IMR-90 (cell line): ENCODE measurements at regions not wholly inside any gene's neighbourhood (a gene's known extent, or its start where the extent isn't known, plus 50 kb on each side); places are given as distances from the start of the nearest gene placed in this dataset.

Experiments
- ATAC-seq: fragments of 200-7000 bp; cut with Tn5 transposase; 2 replicates; pipeline ENCODE4 v1.9.1; 2020; ENCODE audit warnings: low read depth, mild to moderate bottlenecking, moderate library complexity
- BruUV-seq: library from RNA; stranded (reverse); fragments of 400-500 nt; replicated peaks from 2 replicates; lab custom pipeline; 2021; lab: Mats Ljungman, UMichigan
- CTCF ChIA-PET: fragments of 300-600 bp; formaldehyde crosslinking; extraction: SDS; loops from one replicate; lab custom pipeline; 2021; ENCODE audit warnings: antibody characterized with exemption; lab: Yijun Ruan, JAX
- POLR2A ChIA-PET: fragments of 300-600 bp; sonication (Branson Sonifier 250); formaldehyde crosslinking; loops from one replicate; lab custom pipeline; 2022; ENCODE audit warnings: antibody characterized with exemption; ENCODE audit not compliant: unreplicated experiment; lab: Charles Lee
- DNase-seq: peaks from one replicate; pipeline ENCODE4 v3.0.0; 2013
- H2AFZ ChIP-seq: replicated peaks from 2 replicates; pipeline ENCODE3; 2013; ENCODE audit warnings: low read length, mild to moderate bottlenecking; ENCODE audit not compliant: poor library complexity
- H2AK5ac ChIP-seq: 2 replicates; pipeline ENCODE4 v1.6.1; 2013; ENCODE audit warnings: low read depth, low read length, inconsistent platforms
- H2AK9ac ChIP-seq: replicated peaks from 2 replicates; pipeline ENCODE3; 2013; ENCODE audit warnings: mild to moderate bottlenecking, low read depth, low read length, moderate library complexity; ENCODE audit not compliant: poor library complexity
- H2BK120ac ChIP-seq: 2 replicates; pipeline ENCODE4 v1.6.1; 2013; ENCODE audit warnings: low read depth, low read length, inconsistent platforms
- H2BK15ac ChIP-seq: 3 replicates; pipeline ENCODE4 v1.6.1; 2013; ENCODE audit warnings: low read depth, low read length, inconsistent platforms
- H2BK20ac ChIP-seq: 2 replicates; pipeline ENCODE4 v1.6.1; 2013; ENCODE audit warnings: low read depth, mild to moderate bottlenecking, inconsistent platforms, low read length, moderate library complexity
- H2BK5ac ChIP-seq: 2 replicates; pipeline ENCODE4 v1.6.1; 2013; ENCODE audit warnings: mild to moderate bottlenecking, low read depth, low read length, inconsistent platforms; ENCODE audit not compliant: poor library complexity, severe bottlenecking
- H3K14ac ChIP-seq: replicated peaks from 2 replicates; pipeline ENCODE4 v1.6.1; 2013; ENCODE audit warnings: low read depth, low read length, inconsistent platforms
- H3K18ac ChIP-seq: 2 replicates; pipeline ENCODE4 v1.6.1; 2013; ENCODE audit warnings: low read depth, low read length, control low read depth
- H3K23ac ChIP-seq: 2 replicates; pipeline ENCODE4 v1.6.1; 2013; ENCODE audit warnings: low read depth, low read length, inconsistent platforms
- H3K27ac ChIP-seq: 2 replicates; pipeline ENCODE4 v1.5.1; 2013; ENCODE audit warnings: mild to moderate bottlenecking, control low read depth, low read length; ENCODE audit not compliant: insufficient read depth
- H3K27me3 ChIP-seq: 2 replicates; pipeline ENCODE4 v1.6.1; 2013; ENCODE audit warnings: low read length; ENCODE audit not compliant: control insufficient read depth, insufficient read depth
- H3K36me3 ChIP-seq: 2 replicates; pipeline ENCODE4 v1.6.1; 2013; ENCODE audit warnings: low read length, mixed read lengths; ENCODE audit not compliant: control insufficient read depth, insufficient read depth
- H3K4ac ChIP-seq: 2 replicates; pipeline ENCODE4 v1.6.1; 2013; ENCODE audit warnings: low read depth, low read length, inconsistent platforms
- H3K4me1 ChIP-seq: 2 replicates; pipeline ENCODE4 v1.6.1; 2013; ENCODE audit warnings: low read length, mixed read lengths; ENCODE audit not compliant: control insufficient read depth, insufficient read depth
- H3K4me2 ChIP-seq: 2 replicates; pipeline ENCODE4 v1.6.1; 2013; ENCODE audit warnings: low read depth, mild to moderate bottlenecking, control low read depth, low read length, moderate library complexity
- H3K4me3 ChIP-seq: 2 replicates; pipeline ENCODE4 v1.5.1; 2013; ENCODE audit warnings: low read depth, mild to moderate bottlenecking, control low read depth, low read length, moderate library complexity; ENCODE audit not compliant: insufficient read depth
- H3K56ac ChIP-seq: 2 replicates; pipeline ENCODE4 v1.6.1; 2013; ENCODE audit warnings: low read length, inconsistent platforms; ENCODE audit not compliant: insufficient read depth; ENCODE audit errors: extremely low read depth
- H3K79me1 ChIP-seq, 2 experiments: 2 replicates each; pipeline ENCODE4 v1.6.1; 2013; ENCODE audit warnings: low read length in 2 of 2, inconsistent platforms in 1 of 2, low read depth in 1 of 2
- H3K9ac ChIP-seq: 2 replicates; pipeline ENCODE4 v1.6.1; 2013; ENCODE audit warnings: low read depth, low read length, control low read depth
- H3K9me1 ChIP-seq: 2 replicates; pipeline ENCODE4 v1.6.1; 2013; ENCODE audit warnings: low read length, inconsistent platforms; ENCODE audit not compliant: insufficient read depth
- H3K9me3 ChIP-seq: 2 replicates; pipeline ENCODE4 v1.6.1; 2013; ENCODE audit warnings: low read length; ENCODE audit not compliant: control insufficient read depth, insufficient read depth
- H4K20me1 ChIP-seq: 2 replicates; pipeline ENCODE4 v1.6.1; 2013; ENCODE audit warnings: low read length, inconsistent platforms; ENCODE audit not compliant: insufficient read depth
- H4K5ac ChIP-seq: 2 replicates; pipeline ENCODE4 v1.6.1; 2013; ENCODE audit warnings: mild to moderate bottlenecking, low read depth, low read length, control low read depth
- H4K8ac ChIP-seq, 2 experiments: 2 replicates each; pipeline ENCODE4 v1.6.1; 2013; ENCODE audit warnings: low read depth in 2 of 2, low read length in 2 of 2, control low read depth in 1 of 2, inconsistent platforms in 1 of 2
- H4K91ac ChIP-seq: 2 replicates; pipeline ENCODE4 v1.6.1; 2013; ENCODE audit warnings: low read depth, low read length, inconsistent platforms; ENCODE audit not compliant: insufficient read depth
- CEBPB ChIP-seq: IDR thresholded peaks from 2 replicates; pipeline ENCODE4 v1.6.1; 2012; ENCODE audit warnings: low read depth, low read length, improper control_type of control experiment
- CTCF ChIP-seq: conservative IDR thresholded peaks from 2 replicates; pipeline ENCODE4 v1.5.1; 2012; ENCODE audit warnings: mild to moderate bottlenecking, low read depth, low read length, improper control_type of control experiment
- MAFK ChIP-seq: IDR thresholded peaks from 2 replicates; pipeline ENCODE4 v1.6.1; 2012; ENCODE audit warnings: low read depth, low read length, improper control_type of control experiment
- NFE2L2 ChIP-seq: fragments of 150-350 bp; IDR thresholded peaks from 2 replicates; pipeline ENCODE4 v1.6.1; 2016; ENCODE audit warnings: low read depth, mild to moderate bottlenecking, low read length
- RCOR1 ChIP-seq: IDR thresholded peaks from 2 replicates; pipeline ENCODE4 v1.6.1; 2012; ENCODE audit warnings: mild to moderate bottlenecking, low read length, improper control_type of control experiment; ENCODE audit not compliant: insufficient replicate concordance
- RFX5 ChIP-seq: IDR thresholded peaks from 2 replicates; pipeline ENCODE4 v1.8.0; 2012; ENCODE audit warnings: low read depth, mild to moderate bottlenecking, low read length, moderate library complexity
- SMC3 ChIP-seq: fragments of 150-350 bp; IDR thresholded peaks from 2 replicates; pipeline ENCODE4 v1.6.1; 2016; ENCODE audit warnings: low read depth, mild to moderate bottlenecking, antibody characterized with exemption, low read length, moderate library complexity
- dilution Hi-C: fragments of 300-500 bp; cut with HindIII; formaldehyde crosslinking; loops from one replicate; pipeline ENCODE4 v1.14.3; 2018; ENCODE audit warnings: low sequenced_read_pairs; ENCODE audit not compliant: unreplicated experiment
- in situ Hi-C: fragments of 300-500 bp; cut with MboI; formaldehyde crosslinking; loops from 3 replicates; pipeline ENCODE4 v1.14.3; 2019; ENCODE audit warnings: low sequenced_read_pairs, inconsistent platforms, mixed read lengths
- intact Hi-C: fragments of 100-400 bp; cut with micrococcal nuclease; formaldehyde crosslinking; loops from 2 replicates; pipeline ENCODE4 v1.10.0; 2022

GRCh38 chr14:40847480-40847879 lies 759.2 kb upstream of the LRFN5 start:
- H3K27me3 ChIP-seq, result no peaks in the 10 kb centered on the region
- no peak overlapping the region for H4K8ac ChIP-seq
- H4K91ac ChIP-seq, result no peak overlapping the region
- H2AK9ac ChIP-seq, result no peak overlapping the region
- no peak overlapping the region for H2BK120ac ChIP-seq
- no peak overlapping the region for H3K9ac ChIP-seq
- H3K9me1 ChIP-seq, result no peaks in the 10 kb centered on the region
- POLR2A ChIA-PET, result no interaction called here
- no peaks in the 10 kb centered on the region for H4K20me1 ChIP-seq
- DNase-seq (no peak), ATAC-seq (no peak)
- no TSS peak for BruUV-seq
- H2AFZ ChIP-seq, result no peak overlapping the region
- H4K5ac ChIP-seq, result no peak overlapping the region
- H2BK5ac ChIP-seq, result no peak overlapping the region
- H2AK5ac ChIP-seq, result no peak overlapping the region
- H2BK15ac ChIP-seq, result no peak overlapping the region
- H3K4ac ChIP-seq, result no peak overlapping the region
- H3K4me1 ChIP-seq, result no peaks in the 10 kb centered on the region
- CTCF ChIA-PET, result no interaction called here
- H3K14ac ChIP-seq, result no peak overlapping the region
- intact Hi-C loops, result no loop called here
- H3K4me3 ChIP-seq, result no peak overlapping the region
- no peak overlapping the region for H3K23ac ChIP-seq
- H3K4me2 ChIP-seq, result no peak overlapping the region
- in situ Hi-C loops, result no loop called here
- H3K18ac ChIP-seq, result no peak overlapping the region
- dilution Hi-C loops, result no loop called here
- H3K56ac ChIP-seq, result no peak overlapping the region
- no peak overlapping the region for H3K27ac ChIP-seq
- TF ChIP-seq RFX5 (no peak), MAFK (no peak), RCOR1 (no peak), SMC3 (no peak), NFE2L2 (no peak), CEBPB (no peak), CTCF (no peak)
- no peaks in the 10 kb centered on the region for H3K79me1 ChIP-seq
- no peak overlapping the region for H2BK20ac ChIP-seq
- H3K9me3 ChIP-seq, result no peaks in the 10 kb centered on the region
- no peaks in the 10 kb centered on the region for H3K36me3 ChIP-seq
